ENCODE measurements at regions not wholly inside any gene's neighbourhood (a gene's known extent, or its start where the extent isn't known, plus 50 kb on each side); places are given as distances from the start of the nearest gene placed in this dataset.
A peak's percentile ranks its signal among the peaks of the same experiment; 100 is the strongest.

GRCh38 chr5:38207343-38207742 lies 51.0 kb upstream of the EGFLAM start:
- no peak for DNase-seq

- DNase-seq = no peak
Measured at GRCh38 chr5:38202741-38203140, 55.6 kb upstream of the EGFLAM start.

- DNase-seq = no peak
Measured at GRCh38 chr5:38200872-38201557, 57.3 kb upstream of the EGFLAM start.

GRCh38 chr5:38197118-38197517 lies 61.2 kb upstream of the EGFLAM start:
- no peak for DNase-seq

GRCh38 chr5:38193015-38193581 lies 65.3 kb upstream of the EGFLAM start:
- DNase-seq = peak; percentile 47

GRCh38 chr5:38191693-38192092 lies 66.7 kb upstream of the EGFLAM start:
- DNase-seq = no peak

- no peak for DNase-seq
Measured at GRCh38 chr5:38190111-38190510, 68.2 kb upstream of the EGFLAM start.

- DNase-seq = no peak
Measured at GRCh38 chr5:38189081-38189504, 69.3 kb upstream of the EGFLAM start.

GRCh38 chr5:38188591-38188990 lies 69.8 kb upstream of the EGFLAM start:
- DNase-seq = no peak

GRCh38 chr5:38187532-38187931 lies 70.8 kb upstream of the EGFLAM start:
- DNase-seq = no peak

- DNase-seq = no peak
Measured at GRCh38 chr5:38184627-38185026, 73.7 kb upstream of the EGFLAM start.

GRCh38 chr5:38182991-38183390 lies 75.4 kb upstream of the EGFLAM start:
- DNase-seq = no peak

- DNase-seq = no peak
Measured at GRCh38 chr5:38168029-38168428, 90.3 kb upstream of the EGFLAM start.

- DNase-seq = no peak
Measured at GRCh38 chr5:38167562-38167996, 90.8 kb upstream of the EGFLAM start.

- DNase-seq = no peak
Measured at GRCh38 chr5:38166832-38167231, 91.5 kb upstream of the EGFLAM start.

GRCh38 chr5:38165435-38165834 lies 92.9 kb upstream of the EGFLAM start:
- DNase-seq = no peak

- no peak for DNase-seq
Measured at GRCh38 chr5:38164776-38165399, 93.5 kb upstream of the EGFLAM start.

- no peak for DNase-seq
Measured at GRCh38 chr5:38163636-38164237, 94.6 kb upstream of the EGFLAM start.

- no peak for DNase-seq
Measured at GRCh38 chr5:38162625-38163024, 95.7 kb upstream of the EGFLAM start.

- DNase-seq = no peak
Measured at GRCh38 chr5:38157024-38157423, 101.3 kb upstream of the EGFLAM start.

GRCh38 chr5:38154615-38155204 lies 103.6 kb upstream of the EGFLAM start:
- no peak for DNase-seq

GRCh38 chr5:38151878-38152277 lies 106.5 kb upstream of the EGFLAM start:
- DNase-seq = no peak

GRCh38 chr5:38149815-38150195 lies 108.6 kb upstream of the EGFLAM start:
- no peak for DNase-seq

Measured in NCI-H2029 treated with DMSO at 0.1 percent for 48 hours (cell line).